Testis (tissue), 2 donors: ENCODE measurements at regions not wholly inside any gene's neighbourhood (a gene's known extent, or its start where the extent isn't known, plus 50 kb on each side); places are given as distances from the start of the nearest gene placed in this dataset.

ENCODE experiments used
- DNase-seq: peaks from one replicate; pipeline ENCODE4 v3.0.0-alpha.2; 2019
- H3K27ac ChIP-seq, 2 donors: fragments of 200-600 bp; sonication (generic); one replicate each; pipeline ENCODE4 v1.5.1; 2019
- H3K27me3 ChIP-seq: fragments of 200-600 bp; sonication (generic); one replicate; pipeline ENCODE4 v1.5.1; 2019
- H3K36me3 ChIP-seq: fragments of 200-600 bp; sonication (generic); one replicate; pipeline ENCODE4 v1.5.1; 2017; ENCODE audit warnings: low read depth; ENCODE audit errors: missing control alignments
- H3K4me1 ChIP-seq: fragments of 200-600 bp; sonication (generic); one replicate; pipeline ENCODE4 v1.5.1; 2019
- H3K4me3 ChIP-seq, 2 donors: fragments of 200-600 bp; sonication (generic); one replicate each; pipeline ENCODE4 v1.5.1; 2017 to 2019
- H3K9me3 ChIP-seq: fragments of 200-600 bp; sonication (generic); one replicate; pipeline ENCODE4 v1.5.1; 2017
- CTCF ChIP-seq, 3 experiments: fragments of 450-650 bp in 2 of 3; fragments of 200-600 bp in 1 of 3; sonication (generic) in 1 of 3; IDR thresholded peaks; one replicate each; pipeline ENCODE4 v1.5.1; 2016 to 2019; ENCODE audit warnings: antibody characterized with exemption in 3 of 3, mild to moderate bottlenecking in 2 of 3, moderate library complexity in 1 of 3
- POLR2A ChIP-seq: fragments of 450-650 bp; IDR thresholded peaks from one replicate; pipeline ENCODE4 v1.6.1; 2017; ENCODE audit warnings: antibody characterized with exemption, mild to moderate bottlenecking, moderate library complexity
- WGBS, 2 donors: methylation state at CpG; one replicate each; pipeline ENCODE4 v1.1.5; 2018; 5-methylcytosine and 5-hydroxymethylcytosine counted together
- intact Hi-C: fragments of 100-400 bp; cut with DNase I; formaldehyde crosslinking; loops from one replicate; pipeline ENCODE4 v1.15.1; 2023; ENCODE audit warnings: low total_unique reads

GRCh38 chr12:19965196-19966038 is 402.9 kb upstream of the PDE3A start:
- intact Hi-C loops, result no loop called here
- no peaks in the 10 kb centered on the region for H3K36me3 ChIP-seq
- no peak for DNase-seq
- H3K4me1 ChIP-seq, result peaks cover 9% of the 10 kb centered on the region
- H3K4me3 ChIP-seq, result no peak overlapping the region
- TF ChIP-seq POLR2A (no peak), CTCF (IDR thresholded peaks at IDR 0.05) (no peak)
- no peaks in the 10 kb centered on the region for H3K9me3 ChIP-seq
- no peaks in the 10 kb centered on the region for H3K27me3 ChIP-seq
- peak overlapping the region in 1 of 2 donors; percentile 9 for H3K27ac ChIP-seq
- 52 to 67% methylated on average over 3 of the region's 3 CpGs for WGBS, 2 donors

- no peak for TF ChIP-seq POLR2A
- no peak for TF ChIP-seq CTCF (IDR thresholded peaks at IDR 0.05)
- Histone ChIP-seq H3K36me3 (no peaks in the 10 kb centered on the region), H3K9me3 (no peaks in the 10 kb centered on the region), H3K4me1 (peaks cover 18% of the 10 kb centered on the region), H3K27ac (no peak overlapping the region), H3K4me3 (no peak overlapping the region), H3K27me3 (no peaks in the 10 kb centered on the region)
- 82 to 86% methylated on average over 4 of the region's 4 CpGs for WGBS, 2 donors
- DNase-seq, result no peak
- intact Hi-C loops, result no loop called here
Measured at GRCh38 chr12:19967001-19967400, 401.3 kb upstream of the PDE3A start.

DNA sequence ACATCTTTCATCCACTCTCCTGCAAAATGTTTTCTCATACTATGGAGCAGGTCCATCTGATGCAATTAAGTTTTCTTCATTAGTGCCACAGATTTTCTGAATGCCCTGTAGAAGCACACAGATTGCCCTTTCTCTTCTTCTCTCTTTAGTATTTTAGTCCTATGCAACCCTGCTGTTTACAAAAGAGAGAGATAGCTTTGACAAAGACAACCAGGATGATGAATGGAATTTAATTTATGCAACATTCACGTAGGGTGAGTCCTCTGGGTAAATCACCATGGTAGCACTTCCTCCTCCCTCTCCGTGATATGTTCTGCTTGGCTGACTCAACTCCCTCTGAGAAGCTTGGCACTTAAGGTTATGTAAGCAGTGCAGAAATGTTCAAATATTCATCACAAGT is 400.9 kb upstream of the PDE3A start:
- no peaks in the 10 kb centered on the region for H3K36me3 ChIP-seq
- H3K4me3 ChIP-seq, result no peak overlapping the region
- no peaks in the 10 kb centered on the region for H3K9me3 ChIP-seq
- H3K27ac ChIP-seq, result no peak overlapping the region
- no peak for DNase-seq
- intact Hi-C loops, result no loop called here
- no peaks in the 10 kb centered on the region for H3K27me3 ChIP-seq
- peaks cover 18% of the 10 kb centered on the region for H3K4me1 ChIP-seq
- TF ChIP-seq POLR2A (no peak), CTCF (IDR thresholded peaks at IDR 0.05) (no peak)
- WGBS, 2 donors, result 20 to 32% methylated on average over 2 of the region's 2 CpGs

DNA sequence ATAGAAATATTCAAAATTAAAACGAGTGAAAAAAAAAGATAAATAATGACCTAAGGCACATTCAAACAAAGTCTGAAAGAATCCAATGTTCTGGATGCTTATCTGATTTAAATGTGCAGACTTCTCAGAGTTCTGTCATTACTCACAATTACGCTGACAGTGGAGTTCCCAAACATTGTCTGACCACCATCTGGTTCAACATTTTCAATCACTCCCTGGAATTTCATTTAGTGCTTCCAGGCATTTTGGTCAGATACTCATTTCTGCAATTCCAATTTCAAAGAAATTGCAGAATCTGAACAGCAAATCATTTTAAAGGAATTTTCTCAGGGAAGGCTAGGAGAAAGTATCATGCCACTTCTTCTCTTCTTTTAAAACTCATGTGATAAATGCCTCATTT is 398.2 kb upstream of the PDE3A start:
- TF ChIP-seq POLR2A, result no peak
- no peak for TF ChIP-seq CTCF (IDR thresholded peaks at IDR 0.05)
- no peak overlapping the region for H3K27ac ChIP-seq
- peaks cover 18% of the 10 kb centered on the region for H3K4me1 ChIP-seq
- intact Hi-C loops, result no loop called here
- no peaks in the 10 kb centered on the region for H3K9me3 ChIP-seq
- H3K4me3 ChIP-seq, result no peak overlapping the region
- no peak for DNase-seq
- 31 to 32% methylated on average over 2 of the region's 2 CpGs for WGBS, 2 donors
- H3K27me3 ChIP-seq, result no peaks in the 10 kb centered on the region
- H3K36me3 ChIP-seq, result no peaks in the 10 kb centered on the region

GRCh38 chr12:19970821-19971220 is 397.5 kb upstream of the PDE3A start:
- intact Hi-C loops, result no loop called here
- no peaks in the 10 kb centered on the region for H3K9me3 ChIP-seq
- WGBS, 2 donors, result 46 to 70% methylated on average over 1 of the region's 1 CpG
- no peaks in the 10 kb centered on the region for H3K36me3 ChIP-seq
- H3K4me1 ChIP-seq, result peaks cover 18% of the 10 kb centered on the region
- TF ChIP-seq POLR2A (no peak), CTCF (IDR thresholded peaks at IDR 0.05) (no peak)
- H3K4me3 ChIP-seq, result no peak overlapping the region
- no peak overlapping the region for H3K27ac ChIP-seq
- DNase-seq, result no peak
- H3K27me3 ChIP-seq, result no peaks in the 10 kb centered on the region
